Cardiac fibroblast (primary cell): ENCODE measurements at regions not wholly inside any gene's neighbourhood (a gene's known extent, or its start where the extent isn't known, plus 50 kb on each side); places are given as distances from the start of the nearest gene placed in this dataset.

Experiments
- DNase-seq, 2 donors: peaks; one replicate each; pipeline versions ENCODE4 v3.0.0 to v3.0.0-alpha.2; 2010; ENCODE audit warnings: low read depth in 2 of 2
- H3K4me3 ChIP-seq, 2 donors: replicated peaks in 1 of 2; 1 replicate in 1 of 2; 2 replicates in 1 of 2; pipeline ENCODE4 v1.5.1; 2011; ENCODE audit warnings: low read depth in 2 of 2, low read length in 2 of 2, mild to moderate bottlenecking in 2 of 2, moderate library complexity in 1 of 2
- CTCF ChIP-seq: IDR thresholded peaks from one replicate; pipeline ENCODE4 v1.5.1; 2011; ENCODE audit warnings: low read depth, mild to moderate bottlenecking, low read length, inconsistent platforms

- no peak overlapping the region for H3K4me3 ChIP-seq
- peak in 1 of 2 donors; percentile 56 for DNase-seq
- no peak for TF ChIP-seq CTCF
Measured at GRCh38 chrX:144709841-144710240, 537.5 kb upstream of the SPANXN1 start.

- TF ChIP-seq CTCF = no peak
- H3K4me3 ChIP-seq = no peak overlapping the region
- DNase-seq = peak; percentile 0 to 75
Measured at GRCh38 chrX:144715337-144715736, 532.0 kb upstream of the SPANXN1 start.

- TF ChIP-seq CTCF = no peak
Measured at GRCh38 chrX:144716187-144716586, 531.1 kb upstream of the SPANXN1 start.

GRCh38 chrX:144717682-144718081 lies 529.6 kb upstream of the SPANXN1 start:
- DNase-seq = no peak
- H3K4me3 ChIP-seq = no peak overlapping the region

More at GRCh38 chrX:144716187-144716586, 531.1 kb upstream of the SPANXN1 start:
- no peak overlapping the region for H3K4me3 ChIP-seq
- peak in 1 of 2 donors; percentile 4 for DNase-seq

GRCh38 chrX:144722307-144722706 lies 525.0 kb upstream of the SPANXN1 start:
- no peak for DNase-seq
- no peak for TF ChIP-seq CTCF
- no peak overlapping the region for H3K4me3 ChIP-seq

More at GRCh38 chrX:144717682-144718081, 529.6 kb upstream of the SPANXN1 start:
- no peak for TF ChIP-seq CTCF

GRCh38 chrX:144730471-144730870 lies 516.8 kb upstream of the SPANXN1 start:
- no peak for TF ChIP-seq CTCF
- no peak overlapping the region for H3K4me3 ChIP-seq
- peak; percentile 3 to 73 for DNase-seq

- DNase-seq = peak in 1 of 2 donors; percentile 49
- no peak for TF ChIP-seq CTCF
- H3K4me3 ChIP-seq = no peak overlapping the region
Measured at GRCh38 chrX:144732588-144732987, 514.7 kb upstream of the SPANXN1 start.
